ENCODE measurements at regions not wholly inside any gene's neighbourhood (a gene's known extent, or its start where the extent isn't known, plus 50 kb on each side); places are given as distances from the start of the nearest gene placed in this dataset.
A peak's percentile ranks its signal among the peaks of the same experiment; 100 is the strongest.

DNA sequence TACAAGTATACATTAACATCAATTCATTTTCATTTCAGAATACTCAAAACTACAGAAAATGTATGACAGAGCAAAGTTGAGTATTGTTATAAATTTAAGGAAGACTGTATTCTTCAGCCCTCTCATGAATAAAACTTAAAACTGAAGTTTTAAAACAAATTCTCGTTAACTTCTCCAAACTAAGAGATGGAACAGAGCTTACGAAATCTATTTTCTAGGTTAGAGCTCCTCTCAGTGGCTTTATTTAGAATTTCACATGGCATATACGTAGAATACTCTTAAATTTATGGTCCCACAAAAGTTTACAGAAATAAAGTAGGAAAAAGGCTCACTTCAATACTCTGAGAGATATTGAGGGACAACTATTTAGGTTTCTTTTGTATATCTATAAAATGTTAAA, 612.1 kb downstream of the KCNJ3 start:
- no peak for DNase-seq
- no peak overlapping the region for H3K9ac ChIP-seq (ENCODE audit: extremely low read depth, insufficient read length, low read length)
- H3K23ac ChIP-seq (ENCODE audit: insufficient read length, low read depth, low read length), result no peak overlapping the region
- H3K27me3 ChIP-seq (ENCODE audit: insufficient read depth, low read length), result no peaks in the 10 kb centered on the region
- H3K79me2 ChIP-seq (ENCODE audit: insufficient read depth, low read length), result no peaks in the 10 kb centered on the region
- no peaks in the 10 kb centered on the region for H3K9me3 ChIP-seq (ENCODE audit: control insufficient read depth, low read depth, low read length)
- no peaks in the 10 kb centered on the region for H3K4me1 Mint-ChIP-seq
- WGBS (ENCODE audit: extremely low coverage, insufficient read length, low lambda C conversion rate), result no CpG with 5 or more reads among the region's 3 CpGs
- no peak overlapping the region for H3K27ac ChIP-seq (ENCODE audit: insufficient read length, low read depth, low read length)
- no peak overlapping the region for H3K4ac ChIP-seq (ENCODE audit: low read depth, low read length)
- H2AK5ac ChIP-seq (ENCODE audit: insufficient read length, low read length), result no peak overlapping the region
- no peaks in the 10 kb centered on the region for H3K27me3 Mint-ChIP-seq (ENCODE audit: low read depth)
- H3K27ac Mint-ChIP-seq, result no peak overlapping the region
- H3K9me3 Mint-ChIP-seq, result no peaks in the 10 kb centered on the region
- H4K91ac ChIP-seq (ENCODE audit: insufficient read length, low read depth, low read length), result no peak overlapping the region
- no peak overlapping the region for H4K8ac ChIP-seq (replicated peaks; ENCODE audit: insufficient read length, low read depth, low read length)
- H4K5ac ChIP-seq (ENCODE audit: insufficient read length, low read depth, low read length), result no peak overlapping the region
- no peak overlapping the region for H3K4me3 Mint-ChIP-seq
- H3K4me1 ChIP-seq (ENCODE audit: insufficient read depth, low read length), result no peaks in the 10 kb centered on the region; the same call in 1 of the 2 replicates
- H3K56ac ChIP-seq (ENCODE audit: insufficient read length, low read depth, low read length), result no peak overlapping the region
- H3K36me3 Mint-ChIP-seq (ENCODE audit: insufficient read depth in 1 of 3, low read depth in 3 of 3), result no peaks in the 10 kb centered on the region
- no peak overlapping the region for H3T11ph ChIP-seq (ENCODE audit: low read length)
- TF ChIP-seq, protein P1, sequence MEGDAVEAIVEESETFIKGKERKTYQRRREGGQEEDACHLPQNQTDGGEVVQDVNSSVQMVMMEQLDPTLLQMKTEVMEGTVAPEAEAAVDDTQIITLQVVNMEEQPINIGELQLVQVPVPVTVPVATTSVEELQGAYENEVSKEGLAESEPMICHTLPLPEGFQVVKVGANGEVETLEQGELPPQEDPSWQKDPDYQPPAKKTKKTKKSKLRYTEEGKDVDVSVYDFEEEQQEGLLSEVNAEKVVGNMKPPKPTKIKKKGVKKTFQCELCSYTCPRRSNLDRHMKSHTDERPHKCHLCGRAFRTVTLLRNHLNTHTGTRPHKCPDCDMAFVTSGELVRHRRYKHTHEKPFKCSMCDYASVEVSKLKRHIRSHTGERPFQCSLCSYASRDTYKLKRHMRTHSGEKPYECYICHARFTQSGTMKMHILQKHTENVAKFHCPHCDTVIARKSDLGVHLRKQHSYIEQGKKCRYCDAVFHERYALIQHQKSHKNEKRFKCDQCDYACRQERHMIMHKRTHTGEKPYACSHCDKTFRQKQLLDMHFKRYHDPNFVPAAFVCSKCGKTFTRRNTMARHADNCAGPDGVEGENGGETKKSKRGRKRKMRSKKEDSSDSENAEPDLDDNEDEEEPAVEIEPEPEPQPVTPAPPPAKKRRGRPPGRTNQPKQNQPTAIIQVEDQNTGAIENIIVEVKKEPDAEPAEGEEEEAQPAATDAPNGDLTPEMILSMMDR (conservative IDR thresholded peaks at IDR 0.05), result peak; percentile 78
- no peak overlapping the region for H3K18ac ChIP-seq (ENCODE audit: insufficient read length, low read depth, low read length)
- no peaks in the 10 kb centered on the region for H3K23me2 ChIP-seq (ENCODE audit: insufficient read length, low read depth, low read length, poor library complexity, severe bottlenecking)
- H3K79me1 ChIP-seq (ENCODE audit: insufficient read depth, low read depth, low read length, poor library complexity, severe bottlenecking), result no peaks in the 10 kb centered on the region
- no peak overlapping the region for H3K14ac ChIP-seq (ENCODE audit: insufficient read depth, low read length)
- H4K20me1 ChIP-seq (ENCODE audit: control insufficient read depth, insufficient read depth, insufficient read length), result no peaks in the 10 kb centered on the region
- no peak overlapping the region for H2BK120ac ChIP-seq (ENCODE audit: low read depth, low read length, poor library complexity, severe bottlenecking)
- H2BK20ac ChIP-seq (ENCODE audit: low read depth, low read length, poor library complexity, severe bottlenecking), result no peak overlapping the region
- no peak overlapping the region for H2BK15ac ChIP-seq (ENCODE audit: low read depth, low read length)
- no peak overlapping the region for H2BK5ac ChIP-seq (ENCODE audit: insufficient read length, low read length)
- no peak overlapping the region for H2BK12ac ChIP-seq (ENCODE audit: insufficient read length, low read depth, low read length)
- H2AFZ ChIP-seq (ENCODE audit: low read length), result no peak overlapping the region
- H3K4me2 ChIP-seq (ENCODE audit: insufficient read depth, insufficient read length, low read length), result no peak overlapping the region

Data from H9 (cell line).